H1 (cell line): ENCODE measurements at regions not wholly inside any gene's neighbourhood (a gene's known extent, or its start where the extent isn't known, plus 50 kb on each side); places are given as distances from the start of the nearest gene placed in this dataset.

Experiments
- CTCF ChIA-PET: fragments of 300-600 bp; sonication (Branson Sonifier 250); formaldehyde crosslinking; loops from one replicate; lab custom pipeline; 2021; ENCODE audit not compliant: partially characterized antibody; lab: Charles Lee
- POLR2A ChIA-PET: fragments of 300-600 bp; sonication (Branson Sonifier 250); formaldehyde crosslinking; loops from one replicate; lab custom pipeline; 2021; ENCODE audit warnings: inconsistent platforms; ENCODE audit not compliant: partially characterized antibody; lab: Charles Lee
- DNase-seq, 2 experiments: peaks; one replicate each; pipeline versions ENCODE4 v3.0.0 to v3.0.0-alpha.2; 2010 to 2022; ENCODE audit warnings: low spot score in 2 of 2, low read depth in 1 of 2, mixed read lengths in 1 of 2
- FAIRE-seq: peaks from 2 replicates; lab custom pipeline; 2011; peaks lifted over from hg19 to GRCh38; lab: Jason Lieb, UNC
- H2AFZ ChIP-seq: 2 replicates; pipeline ENCODE4 v1.8.1; 2012; ENCODE audit warnings: low read length, inconsistent platforms
- H2AK5ac ChIP-seq: 2 replicates; pipeline ENCODE4 v1.6.1; 2013; ENCODE audit warnings: low read depth, low read length
- H2BK120ac ChIP-seq: replicated peaks from 2 replicates; pipeline ENCODE3; 2013; ENCODE audit warnings: low read depth, low read length, inconsistent platforms
- H2BK12ac ChIP-seq: 2 replicates; pipeline ENCODE4 v1.6.1; 2013; ENCODE audit warnings: low read depth, low read length
- H2BK15ac ChIP-seq: 2 replicates; pipeline ENCODE4 v1.6.1; 2013; ENCODE audit warnings: low read length
- H2BK20ac ChIP-seq: 2 replicates; pipeline ENCODE4 v1.6.1; 2013; ENCODE audit warnings: low read length
- H2BK5ac ChIP-seq: 2 replicates; pipeline ENCODE4 v1.6.1; 2013; ENCODE audit warnings: low read depth, low read length
- H3K14ac ChIP-seq: 2 replicates; pipeline ENCODE4 v1.6.1; 2013; ENCODE audit warnings: inconsistent platforms; ENCODE audit not compliant: insufficient read length
- H3K18ac ChIP-seq: 2 replicates; pipeline ENCODE4 v1.6.1; 2013; ENCODE audit warnings: low read length; ENCODE audit errors: extremely low read depth
- H3K23ac ChIP-seq: 2 replicates; pipeline ENCODE4 v1.6.1; 2013; ENCODE audit warnings: inconsistent platforms; ENCODE audit not compliant: insufficient read length
- H3K23me2 ChIP-seq: 2 replicates; pipeline ENCODE4 v1.6.1; 2013; ENCODE audit warnings: low read depth, low read length
- H3K27ac ChIP-seq: 2 replicates; pipeline ENCODE4 v1.6.1; 2011; ENCODE audit warnings: low read depth, low read length, inconsistent platforms
- H3K27me3 ChIP-seq, 4 experiments: replicated peaks in 1 of 4; 1 replicate in 1 of 4; 2 replicates in 3 of 4; pipeline versions ENCODE4 v1.6.1 to v1.8.1; 2011 to 2013; ENCODE audit warnings: low read length in 3 of 4, mild to moderate bottlenecking in 3 of 4, inconsistent platforms in 2 of 4, mixed read lengths in 2 of 4, moderate library complexity in 1 of 4; ENCODE audit not compliant: control insufficient read depth in 3 of 4, insufficient read depth in 3 of 4; ENCODE audit errors: extremely low read depth in 1 of 4
- H3K36me3 ChIP-seq, 4 experiments: 2 replicates each; pipeline versions ENCODE4 v1.6.1 to v1.8.1; 2011 to 2013; ENCODE audit warnings: mild to moderate bottlenecking in 4 of 4, low read length in 3 of 4, moderate library complexity in 2 of 4, control low read depth in 1 of 4, inconsistent platforms in 1 of 4; ENCODE audit not compliant: insufficient read depth in 4 of 4, control insufficient read depth in 2 of 4
- H3K4ac ChIP-seq: replicated peaks from 2 replicates; pipeline ENCODE3; 2013; ENCODE audit warnings: low read length, low read depth, mixed read lengths, inconsistent platforms; ENCODE audit not compliant: insufficient read length
- H3K4me1 ChIP-seq, 4 experiments: replicated peaks in 1 of 4; 1 replicate in 1 of 4; 2 replicates in 3 of 4; pipeline versions ENCODE4 v1.6.1 to v1.8.1; 2011 to 2013; ENCODE audit warnings: low read length in 3 of 4, inconsistent platforms in 2 of 4, mixed read lengths in 1 of 4; ENCODE audit not compliant: insufficient read depth in 4 of 4, control insufficient read depth in 3 of 4
- H3K4me2 ChIP-seq, 2 experiments: 2 replicates each; pipeline versions ENCODE4 v1.6.1 to v1.8.1; 2011 to 2013; ENCODE audit warnings: low read depth in 2 of 2, low read length in 2 of 2, control low read depth in 1 of 2, inconsistent platforms in 1 of 2, mild to moderate bottlenecking in 1 of 2; ENCODE audit not compliant: insufficient read depth in 1 of 2
- H3K4me3 ChIP-seq, 4 experiments: fragments of 200-600, 300-600 bp in 1 of 4; sonication (generic), shearing (Covaris generic), sonication (Bioruptor Twin) in 1 of 4; 2 replicates each; pipeline versions ENCODE4 v1.5.1 to v1.8.1; 2011 to 2016; ENCODE audit warnings: low read length in 4 of 4, low read depth in 3 of 4, control low read depth in 2 of 4, inconsistent platforms in 2 of 4, mild to moderate bottlenecking in 2 of 4, mixed read lengths in 1 of 4, moderate library complexity in 1 of 4; ENCODE audit not compliant: insufficient read depth in 2 of 4; ENCODE audit errors: extremely low read depth in 1 of 4
- H3K56ac ChIP-seq: replicated peaks from 2 replicates; pipeline ENCODE3; 2013; ENCODE audit warnings: low read depth, mild to moderate bottlenecking, mixed read lengths, low read length, inconsistent platforms; ENCODE audit not compliant: insufficient read length
- H3K79me1 ChIP-seq: 2 replicates; pipeline ENCODE4 v1.6.1; 2013; ENCODE audit warnings: low read depth, low read length, control low read depth
- H3K79me2 ChIP-seq, 2 experiments: 2 replicates each; pipeline versions ENCODE4 v1.6.1 to v1.8.1; 2012 to 2013; ENCODE audit warnings: low read length in 2 of 2, mild to moderate bottlenecking in 2 of 2, inconsistent platforms in 1 of 2; ENCODE audit not compliant: insufficient read depth in 2 of 2, control insufficient read depth in 1 of 2
- H3K9ac ChIP-seq, 4 experiments: replicated peaks in 1 of 4; 1 replicate in 1 of 4; 2 replicates in 3 of 4; pipeline versions ENCODE4 v1.6.1 to v1.8.1; 2011 to 2013; ENCODE audit warnings: low read depth in 3 of 4, low read length in 3 of 4, control low read depth in 2 of 4, mild to moderate bottlenecking in 2 of 4, moderate library complexity in 2 of 4, inconsistent platforms in 1 of 4; ENCODE audit errors: extremely low read depth in 1 of 4
- H3K9me3 ChIP-seq, 2 experiments: 2 replicates each; pipeline versions ENCODE4 v1.6.1 to v1.8.1; 2012 to 2013; ENCODE audit warnings: mild to moderate bottlenecking in 2 of 2, moderate library complexity in 2 of 2, control low read depth in 1 of 2, inconsistent platforms in 1 of 2, low read depth in 1 of 2, low read length in 1 of 2, mixed read lengths in 1 of 2; ENCODE audit not compliant: insufficient read depth in 2 of 2
- H4K20me1 ChIP-seq, 2 experiments: replicated peaks in 1 of 2; 2 replicates each; pipeline versions ENCODE3 to v1.8.1; 2011 to 2013; ENCODE audit warnings: inconsistent platforms in 2 of 2, low read length in 2 of 2, mild to moderate bottlenecking in 1 of 2; ENCODE audit not compliant: insufficient read depth in 2 of 2, control insufficient read depth in 1 of 2
- H4K5ac ChIP-seq: 2 replicates; pipeline ENCODE4 v1.6.1; 2013; ENCODE audit warnings: low read length, low read depth, mixed read lengths, inconsistent platforms; ENCODE audit not compliant: insufficient read length
- H4K8ac ChIP-seq: 2 replicates; pipeline ENCODE4 v1.8.0; 2013; ENCODE audit warnings: mild to moderate bottlenecking, moderate library complexity, low read length, inconsistent platforms; ENCODE audit not compliant: insufficient read depth; ENCODE audit errors: extremely low read depth
- H4K91ac ChIP-seq: replicated peaks from 2 replicates; pipeline ENCODE3; 2013; ENCODE audit warnings: low read length, mixed read lengths, inconsistent platforms; ENCODE audit not compliant: insufficient read length
- CTBP2 ChIP-seq: IDR thresholded peaks from 2 replicates; pipeline ENCODE4 v1.7.0; 2011; ENCODE audit warnings: borderline replicate concordance, mild to moderate bottlenecking, moderate library complexity, mixed read lengths, low read length; ENCODE audit not compliant: insufficient read depth, insufficient read length
- WGBS, 2 experiments: shearing (Covaris generic) in 1 of 2; methylation state at CpG; one replicate each; pipeline versions ENCODE4 v1.1.6 to v1.1.7; 2013 to 2015; ENCODE audit warnings: low lambda C conversion rate in 2 of 2, mixed read lengths in 2 of 2, inconsistent platforms in 1 of 2, low coverage in 1 of 2, missing lambda C conversion rate in 1 of 2; ENCODE audit not compliant: insufficient replicate concordance in 2 of 2, insufficient coverage in 1 of 2, insufficient read length in 1 of 2; ENCODE audit errors: extremely low coverage in 1 of 2, missing lambda C conversion rate in 1 of 2; 5-methylcytosine and 5-hydroxymethylcytosine counted together

DNA sequence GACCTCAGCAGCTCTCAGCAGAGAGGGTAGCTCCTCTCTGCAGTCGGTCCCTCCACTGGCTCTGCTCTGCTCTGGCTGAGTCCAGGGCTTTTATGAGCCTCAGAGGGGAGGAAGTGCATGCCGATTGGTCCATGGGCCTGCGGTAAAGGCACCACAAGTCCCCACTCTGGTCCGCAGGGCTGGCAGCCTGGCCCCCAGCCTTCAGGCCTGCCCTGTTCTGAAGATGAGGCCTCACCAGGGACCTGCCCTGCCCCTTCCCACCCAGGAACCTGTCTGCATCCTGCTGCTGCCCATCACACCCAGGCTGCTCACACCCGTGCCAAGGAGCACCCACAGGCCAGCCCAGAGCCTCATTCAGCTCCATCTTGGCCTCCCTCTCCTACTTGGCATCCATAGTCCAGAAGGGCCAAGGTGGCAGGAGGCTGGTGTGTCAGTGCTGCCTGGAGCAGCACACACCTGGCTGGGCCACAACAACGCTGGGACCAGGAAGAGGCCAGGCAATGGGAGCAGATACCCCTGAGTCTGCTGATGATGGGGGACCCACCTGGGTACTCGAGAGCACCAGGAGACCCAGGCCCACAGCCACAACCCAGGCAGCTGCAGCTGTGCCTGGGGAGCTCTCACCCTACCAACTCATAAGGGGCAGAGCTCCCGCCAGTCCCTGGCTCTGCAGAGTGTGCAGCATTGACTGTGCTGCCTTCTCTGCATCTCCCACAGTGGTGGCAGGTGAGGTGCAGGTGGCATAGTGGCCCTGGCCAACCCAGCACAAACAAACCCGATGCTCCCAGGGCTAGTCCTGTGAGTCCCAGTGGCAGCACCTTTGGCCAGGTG is 191.9 kb upstream of the NUDT6 start:
- H3K18ac ChIP-seq, result no peak overlapping the region
- H3K9me3 ChIP-seq, result peaks cover 0 to 4% of the 10 kb centered on the region in 2 experiments; a peak in 1 of 4 replicates
- H4K20me1 ChIP-seq, result peaks cover 0 to 2% of the 10 kb centered on the region in 2 experiments
- no peak overlapping the region for H3K14ac ChIP-seq
- TF ChIP-seq CTBP2, result no peak
- no peak overlapping the region for H2BK12ac ChIP-seq
- no peak overlapping the region for H3K4me2 ChIP-seq
- H4K5ac ChIP-seq, result no peak overlapping the region
- no peak overlapping the region for H2AFZ ChIP-seq
- DNase-seq (no peak), FAIRE-seq (no peak)
- no peak overlapping the region for H4K8ac ChIP-seq
- ChIA-PET POLR2A (no interaction called here), CTCF (interaction anchor here (0.6 to 3.6 kb wide), 11 partner anchors 8 to 547 kb away, joined by 3 to 13 read pairs (median 4); no protein-coding TSS in a partner anchor)
- no peak overlapping the region for H2BK120ac ChIP-seq
- no peak overlapping the region for H2AK5ac ChIP-seq
- no peaks in the 10 kb centered on the region for H3K27me3 ChIP-seq
- no peaks in the 10 kb centered on the region for H3K4me1 ChIP-seq
- H3K79me2 ChIP-seq, result no peaks in the 10 kb centered on the region
- no peak overlapping the region for H2BK5ac ChIP-seq
- no peak overlapping the region for H3K23ac ChIP-seq
- H3K27ac ChIP-seq, result no peak overlapping the region
- H3K79me1 ChIP-seq, result peaks cover 2% of the 10 kb centered on the region; the same call in 1 of the 2 replicates
- H3K9ac ChIP-seq, result no peak overlapping the region
- H4K91ac ChIP-seq, result no peak overlapping the region
- no peak overlapping the region for H3K56ac ChIP-seq
- no peak overlapping the region for H2BK15ac ChIP-seq
- H3K4me3 ChIP-seq, result no peak overlapping the region
- H3K23me2 ChIP-seq, result no peaks in the 10 kb centered on the region
- H3K36me3 ChIP-seq, result no peaks in the 10 kb centered on the region
- no peak overlapping the region for H3K4ac ChIP-seq
- WGBS, 2 experiments, result 91% methylated on average over 9 of the region's 9 CpGs; no CpG with 5 or more reads in 1 of the 2 experiments
- no peak overlapping the region for H2BK20ac ChIP-seq
